Embryonic facial prominence (tissue), 1 donor: ENCODE measurements at regions not wholly inside any gene's neighbourhood (a gene's known extent, or its start where the extent isn't known, plus 50 kb on each side); places are given as distances from the start of the nearest gene placed in this dataset.

Experiments
- DNase-seq: peaks from one replicate; pipeline ENCODE4 v3.0.0-alpha.2; 2016; ENCODE audit errors: extremely low spot score

DNA sequence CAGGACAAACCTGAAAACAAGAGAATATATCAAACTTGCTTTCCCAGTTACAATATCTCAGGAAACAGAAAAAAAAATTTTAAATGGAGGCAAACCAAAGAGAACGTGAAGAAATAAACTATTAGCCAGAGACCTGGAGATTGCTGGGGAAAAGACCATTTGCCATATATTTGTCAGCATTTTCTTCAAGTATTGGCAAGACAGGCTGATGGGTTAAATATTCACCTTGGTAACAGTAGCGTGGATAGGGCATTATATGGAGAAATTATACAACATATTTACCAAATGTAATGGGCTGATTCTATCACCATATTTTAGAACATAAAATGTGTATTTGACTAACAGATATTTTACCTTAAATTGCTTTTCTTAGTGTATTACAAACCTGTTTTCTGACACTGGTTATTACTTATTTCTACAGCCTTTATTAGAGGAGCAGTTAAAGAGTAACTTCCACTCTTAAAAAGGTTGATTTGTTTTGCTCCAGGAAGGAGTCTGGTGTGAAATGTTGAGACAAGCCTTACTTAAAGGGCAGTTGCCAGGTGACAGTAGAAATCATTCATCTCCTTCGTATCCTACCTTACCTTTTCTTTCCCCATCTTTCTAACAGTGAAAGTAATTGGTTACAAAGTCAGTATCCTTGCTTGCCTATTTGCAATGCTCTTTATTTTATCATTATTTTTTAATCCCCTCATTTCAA lies 575.5 kb downstream of the GBA3 start:
- no peak for DNase-seq

DNA sequence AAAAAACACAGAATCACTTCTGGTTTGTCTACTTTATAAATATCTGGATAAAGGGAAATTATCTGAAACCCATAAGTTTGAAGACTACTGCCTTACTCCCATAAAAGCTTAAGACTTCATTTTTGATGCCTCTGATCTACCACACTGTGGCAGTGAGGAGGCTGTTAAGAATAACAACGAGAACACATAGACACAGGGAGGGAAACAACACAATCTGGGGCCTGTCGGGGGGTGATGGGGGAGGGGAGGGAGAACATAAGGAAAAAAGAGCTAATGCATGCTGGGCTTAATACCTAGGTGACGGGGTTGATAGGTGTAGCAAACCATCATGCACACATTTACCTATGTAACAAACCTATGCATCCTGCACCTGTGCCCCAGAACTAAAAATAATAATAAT lies 573.7 kb downstream of the GBA3 start:
- no peak for DNase-seq

DNA sequence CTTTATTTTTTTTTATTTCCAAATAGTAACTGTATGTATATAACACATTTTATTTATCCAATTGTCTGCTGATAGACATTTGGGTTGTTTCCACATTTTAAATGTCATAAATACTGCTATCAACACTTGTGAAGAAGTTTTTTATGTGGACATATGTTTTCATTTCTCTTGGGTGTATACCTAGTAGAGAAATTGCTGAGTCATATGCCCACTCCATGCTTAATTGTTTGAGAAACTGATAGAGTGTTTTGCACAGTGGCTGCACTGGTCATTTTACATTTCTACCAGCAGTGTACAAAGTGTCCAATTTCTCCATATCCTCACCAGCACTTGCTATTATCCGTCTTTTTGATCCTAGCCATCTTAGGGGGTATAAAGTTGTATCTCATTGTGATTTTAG lies 567.8 kb downstream of the GBA3 start:
- DNase-seq: no peak

DNA sequence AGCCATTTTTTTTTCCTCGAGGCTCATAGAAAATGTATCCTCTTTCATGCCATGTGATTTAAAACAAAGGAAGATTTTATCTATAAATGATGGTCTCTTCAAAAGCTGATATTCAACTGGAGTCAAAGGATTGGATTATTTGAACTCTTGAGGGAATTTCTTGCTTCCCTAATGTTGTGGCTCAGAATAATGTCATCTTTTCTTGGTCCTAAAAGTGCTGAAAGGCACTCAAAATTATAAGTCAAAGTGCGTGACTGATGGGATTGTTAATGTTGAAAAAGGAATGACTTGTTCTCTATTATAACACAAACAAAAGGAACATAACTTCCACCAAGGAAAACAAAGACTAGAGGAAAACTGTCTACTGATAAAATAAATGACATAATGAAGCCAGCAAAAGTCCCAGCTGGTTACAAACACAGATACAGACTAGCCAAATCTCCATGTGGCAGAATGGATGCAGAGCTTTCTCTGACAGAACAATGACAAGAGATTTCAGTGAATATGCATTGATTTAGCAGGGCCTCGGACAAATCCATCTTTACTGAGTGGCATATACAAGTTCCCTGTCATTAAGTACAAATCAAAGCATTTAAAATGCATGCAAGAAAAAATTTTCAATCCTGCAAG lies 552.6 kb downstream of the GBA3 start:
- DNase-seq: no peak

DNA sequence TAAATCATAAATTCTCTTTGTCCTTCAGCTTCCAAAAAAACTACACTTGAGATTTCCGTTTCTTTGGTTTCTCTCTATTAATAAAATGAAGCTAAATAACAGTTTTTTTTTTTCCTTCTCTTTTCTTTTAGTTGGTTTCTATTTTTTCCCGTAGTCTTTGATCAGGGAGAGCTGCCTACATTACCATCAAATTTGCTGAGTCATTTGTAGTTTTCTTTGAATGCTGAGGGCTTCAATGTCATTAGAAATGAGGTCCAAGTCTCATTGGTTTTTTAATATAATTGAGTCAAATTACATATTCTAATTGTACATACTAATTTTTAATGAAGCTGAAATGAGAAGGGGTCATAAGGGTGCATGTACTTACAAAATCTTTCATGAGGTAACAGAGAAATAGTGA lies 550.2 kb downstream of the GBA3 start:
- DNase-seq: no peak

DNA sequence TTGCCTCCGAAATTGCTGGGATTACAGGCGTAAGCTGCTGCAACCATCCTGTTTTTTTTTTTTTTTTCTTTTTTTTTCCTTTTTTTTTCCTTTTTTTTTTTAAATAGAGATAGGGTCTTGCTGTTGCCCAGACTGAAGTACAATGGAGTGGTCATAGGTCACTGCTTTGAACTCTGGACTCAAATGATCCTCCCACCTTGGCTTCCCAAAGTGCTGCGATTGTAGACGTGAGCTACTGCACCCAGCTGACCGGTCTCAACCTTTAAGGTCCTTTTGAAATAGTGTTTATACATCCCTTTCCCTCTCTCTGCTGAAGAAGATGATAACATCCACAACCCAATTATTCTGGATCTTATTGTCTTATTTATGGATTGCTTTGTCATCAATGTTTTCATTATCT lies 548.7 kb downstream of the GBA3 start:
- no peak for DNase-seq

DNA sequence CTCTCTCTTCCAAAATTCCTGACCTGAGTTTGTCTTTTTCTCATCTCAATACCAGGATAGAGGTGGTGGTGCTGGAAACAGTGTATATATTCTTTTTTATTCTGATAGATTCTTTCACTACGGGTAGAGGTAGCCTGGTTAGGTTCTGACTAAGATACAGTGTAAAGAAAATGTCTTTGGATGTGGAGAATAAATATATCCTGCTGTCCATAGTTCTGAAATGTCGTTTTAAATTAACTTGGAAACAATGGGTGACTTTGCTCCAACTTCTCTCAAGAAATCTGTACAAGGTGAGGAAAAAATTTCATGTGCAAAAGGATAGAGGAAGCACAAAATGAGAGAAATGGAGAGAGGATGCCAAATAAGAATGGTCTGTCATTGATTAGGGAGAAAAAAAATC lies 546.1 kb downstream of the GBA3 start:
- no peak for DNase-seq

DNA sequence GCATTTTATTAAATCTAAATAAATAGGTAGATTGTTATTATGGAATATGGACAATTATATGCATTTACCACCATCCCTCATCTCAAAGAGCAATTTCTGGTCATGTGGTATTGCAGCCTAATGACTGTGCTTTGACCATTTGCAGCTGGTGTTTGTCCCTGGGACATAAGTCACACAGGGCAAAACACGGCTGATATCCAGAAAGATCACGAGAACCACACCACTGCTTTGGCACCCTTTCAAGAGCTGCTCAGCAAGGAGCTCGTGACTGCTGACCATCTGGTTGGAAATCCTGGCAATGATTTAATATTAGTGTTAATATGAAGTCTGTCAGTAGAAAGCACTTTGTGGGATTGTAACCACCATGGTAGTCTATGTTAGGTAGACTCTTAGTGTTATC lies 545.0 kb downstream of the GBA3 start:
- no peak for DNase-seq

DNA sequence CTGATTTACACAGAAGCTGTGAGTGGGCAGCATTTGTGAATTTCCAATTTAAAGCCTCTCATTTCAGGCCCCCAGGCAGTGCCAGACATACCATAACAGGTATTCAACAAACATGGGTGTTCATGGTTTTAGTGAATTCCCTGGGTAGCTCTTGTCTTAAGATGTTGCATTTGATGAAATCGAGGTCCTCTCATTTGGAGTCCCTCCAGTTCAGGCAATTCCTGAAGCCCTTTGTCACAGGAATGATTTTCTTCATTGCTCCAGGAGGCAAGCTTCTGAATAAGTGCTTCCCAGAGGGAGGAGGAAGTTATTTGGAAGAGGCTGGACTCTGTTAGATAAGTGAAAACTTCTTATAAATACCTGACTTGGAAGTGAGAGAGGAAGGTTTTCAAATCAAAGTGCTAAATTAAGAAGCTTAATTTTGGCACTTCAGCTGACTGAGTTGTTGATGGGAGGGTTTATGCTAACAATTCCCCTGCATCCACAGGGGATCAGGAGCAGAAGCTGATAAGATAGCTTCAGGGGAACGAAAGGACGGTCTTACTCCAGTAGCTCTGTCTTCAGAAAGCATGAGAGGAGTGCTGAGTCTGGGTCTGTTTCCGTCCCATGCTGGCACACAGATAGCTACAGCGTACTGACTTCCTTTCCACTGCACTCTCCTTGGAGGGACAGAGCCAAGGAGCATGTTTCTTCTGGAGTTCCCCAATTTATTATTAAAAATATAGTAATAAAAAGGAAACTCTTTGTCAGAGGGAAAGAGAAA lies 543.1 kb downstream of the GBA3 start:
- no peak for DNase-seq

DNA sequence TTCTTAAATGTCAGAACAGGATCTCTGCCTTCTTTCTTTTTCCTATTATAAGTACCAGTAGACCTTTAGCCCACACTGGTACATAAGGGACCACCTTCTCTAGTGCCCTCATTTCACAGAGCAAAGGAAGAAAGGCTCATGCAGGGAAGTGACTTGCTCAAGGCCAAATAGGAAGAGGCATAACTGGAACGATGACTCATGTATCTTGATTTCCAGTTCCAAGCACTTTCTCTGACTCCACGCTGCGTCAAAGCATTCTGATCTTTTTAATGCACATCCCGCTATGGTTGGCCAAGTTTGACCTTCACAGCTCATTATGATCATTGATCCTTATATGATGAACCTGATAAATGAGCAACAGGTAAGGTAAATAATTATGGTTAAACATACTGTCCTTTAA lies 542.0 kb downstream of the GBA3 start:
- no peak for DNase-seq

DNA sequence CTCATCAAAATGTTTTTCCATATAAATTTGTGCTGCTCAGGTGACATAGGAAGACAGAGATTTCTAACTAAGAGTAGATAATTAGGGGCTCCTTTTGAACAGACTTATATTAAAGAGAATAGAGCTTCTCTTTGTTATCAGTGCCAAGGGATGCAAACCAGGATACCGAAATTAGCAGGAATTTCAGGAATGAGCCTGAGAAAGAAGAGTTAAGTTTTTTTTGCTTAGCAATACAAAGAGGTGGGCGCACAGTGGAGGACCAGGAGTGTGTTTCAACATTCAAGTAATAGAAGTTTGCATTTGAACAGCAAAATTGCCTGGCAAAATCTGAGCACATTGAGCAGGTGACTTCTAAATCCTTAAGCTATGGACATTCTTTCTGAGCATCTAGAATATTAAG lies 541.3 kb downstream of the GBA3 start:
- DNase-seq: no peak

DNA sequence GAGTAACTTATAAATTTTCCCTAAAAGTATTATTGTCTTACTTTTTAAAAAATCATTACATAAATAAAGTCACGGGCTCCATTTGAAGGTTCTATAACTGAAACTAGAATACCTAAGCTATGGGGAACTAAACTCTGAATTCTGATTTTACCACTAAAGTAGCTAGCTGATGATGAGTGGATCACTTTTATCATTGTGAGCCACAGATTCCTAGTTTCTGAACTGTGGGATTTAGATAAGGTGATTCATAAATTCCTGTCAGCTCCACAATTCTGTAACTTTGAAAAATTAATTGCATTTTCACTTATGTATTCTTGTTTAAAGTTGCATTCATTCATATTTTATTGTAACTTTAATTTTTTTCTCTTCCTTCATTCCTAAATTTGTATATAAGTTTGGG lies 540.9 kb downstream of the GBA3 start:
- no peak for DNase-seq

DNA sequence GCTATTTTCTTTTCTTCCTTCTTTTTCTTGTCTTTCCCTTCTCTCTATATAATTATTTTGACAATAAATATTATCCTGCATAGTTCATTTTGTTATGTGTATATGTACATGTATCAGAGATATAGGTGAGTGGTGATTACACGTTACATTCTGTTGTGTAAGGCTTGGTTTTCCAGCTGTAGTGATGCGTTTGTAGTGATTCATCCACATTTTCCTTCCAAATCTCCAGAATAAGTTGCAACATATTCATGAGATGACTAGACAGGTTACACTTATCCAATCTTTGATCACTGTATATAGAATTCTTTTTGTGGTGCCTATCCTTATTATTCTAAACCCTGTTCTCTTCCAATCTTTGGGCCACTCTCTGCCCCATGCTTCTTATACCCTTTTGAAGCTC lies 540.2 kb downstream of the GBA3 start:
- no peak for DNase-seq

DNA sequence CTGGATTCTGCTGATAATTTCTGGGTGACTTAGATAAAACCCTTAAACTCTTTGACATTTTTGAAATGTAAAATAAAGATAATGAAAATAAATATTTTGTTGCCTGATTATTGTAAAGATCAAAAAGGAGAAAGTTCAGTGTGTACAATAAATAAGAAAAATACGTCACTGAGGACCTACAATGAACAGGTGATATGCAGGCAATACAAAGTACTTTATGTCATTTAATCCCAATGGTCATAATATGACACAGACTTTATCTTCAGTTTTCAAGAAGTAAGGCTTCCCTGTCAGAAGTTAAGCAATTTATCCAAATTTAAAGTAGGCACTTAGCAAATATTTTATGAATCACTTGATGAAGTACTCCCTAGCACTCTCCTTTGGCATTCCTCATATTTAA lies 532.8 kb downstream of the GBA3 start:
- no peak for DNase-seq

DNA sequence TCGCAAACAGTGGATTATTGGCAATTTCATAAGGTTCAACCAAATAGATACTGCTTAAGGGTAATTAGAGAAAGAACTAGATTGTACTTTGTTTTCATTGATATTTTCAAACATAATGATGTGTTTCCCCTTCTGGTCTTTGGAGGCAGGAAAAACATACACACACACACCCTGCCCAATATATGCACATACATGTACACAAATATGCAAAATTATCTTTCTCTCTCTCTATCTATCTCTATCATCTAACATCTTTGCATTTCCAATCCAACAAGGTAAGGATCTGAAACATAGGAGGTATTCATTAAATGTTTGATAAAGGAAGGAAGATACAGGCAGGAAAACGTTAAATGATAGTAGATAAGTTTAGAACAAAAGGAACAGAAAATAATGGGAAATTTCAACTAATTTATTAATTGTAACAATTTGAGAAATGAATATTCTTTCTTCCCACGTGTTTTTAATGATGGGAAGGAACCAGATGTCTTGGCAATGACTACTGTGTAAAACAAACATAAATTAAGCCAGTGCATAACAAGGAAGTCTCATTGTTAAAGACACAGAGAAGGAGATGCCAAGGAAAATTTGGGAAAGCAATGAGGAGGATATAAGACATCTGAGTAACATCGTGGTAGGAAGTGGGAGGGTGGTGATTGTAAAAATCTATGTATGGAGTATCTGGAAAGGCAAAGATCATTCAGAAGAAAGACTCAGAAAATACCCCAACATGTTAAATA lies 532.1 kb downstream of the GBA3 start:
- no peak for DNase-seq

DNA sequence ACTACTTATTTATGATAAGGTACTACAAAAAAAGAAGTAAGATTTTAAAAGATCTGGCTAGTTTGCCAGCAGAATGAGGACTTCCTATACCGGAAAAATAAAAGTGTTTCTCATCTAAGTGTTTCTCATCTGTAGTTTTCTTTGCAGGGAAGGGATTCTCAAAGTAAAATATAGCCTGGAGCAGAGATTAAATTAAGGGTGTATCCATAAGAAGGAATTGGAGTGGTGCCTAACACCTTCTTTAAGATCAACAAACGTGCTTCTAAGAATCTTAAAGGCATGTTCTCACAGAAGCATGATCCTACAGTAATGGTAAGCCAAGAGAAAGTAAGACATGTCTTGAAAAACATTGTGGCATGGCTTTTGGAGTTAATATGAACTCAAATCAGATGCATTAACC lies 528.2 kb downstream of the GBA3 start:
- no peak for DNase-seq

DNA sequence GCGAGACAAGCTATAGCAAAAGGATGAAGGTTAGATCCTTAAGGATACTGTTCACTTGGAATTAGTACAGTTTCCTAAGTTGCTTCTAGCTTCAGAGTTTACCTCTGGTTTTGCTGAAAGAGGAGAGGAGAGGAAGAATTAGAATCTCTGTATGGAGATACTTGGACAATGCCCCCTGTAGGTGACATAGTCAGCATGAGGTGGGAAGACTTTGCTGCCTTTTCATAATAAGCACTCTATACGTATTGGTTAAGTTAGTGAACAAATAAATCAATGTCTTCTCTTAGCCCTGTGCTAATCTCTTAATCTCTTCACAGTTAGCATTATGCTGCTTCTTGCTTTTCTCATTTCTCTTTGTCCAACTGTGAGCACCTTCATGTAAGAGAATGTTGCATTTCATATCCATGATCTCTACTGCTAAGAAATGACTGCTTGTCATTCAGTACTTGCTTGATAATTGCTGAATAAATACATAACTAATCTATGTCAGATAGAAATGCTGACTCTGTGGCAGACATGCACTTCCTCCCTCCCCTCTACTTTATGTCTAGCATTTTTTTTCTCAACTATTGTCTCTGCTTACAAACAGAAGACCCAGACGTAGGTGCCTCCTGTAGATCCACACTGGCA lies 527.2 kb downstream of the GBA3 start:
- no peak for DNase-seq

DNA sequence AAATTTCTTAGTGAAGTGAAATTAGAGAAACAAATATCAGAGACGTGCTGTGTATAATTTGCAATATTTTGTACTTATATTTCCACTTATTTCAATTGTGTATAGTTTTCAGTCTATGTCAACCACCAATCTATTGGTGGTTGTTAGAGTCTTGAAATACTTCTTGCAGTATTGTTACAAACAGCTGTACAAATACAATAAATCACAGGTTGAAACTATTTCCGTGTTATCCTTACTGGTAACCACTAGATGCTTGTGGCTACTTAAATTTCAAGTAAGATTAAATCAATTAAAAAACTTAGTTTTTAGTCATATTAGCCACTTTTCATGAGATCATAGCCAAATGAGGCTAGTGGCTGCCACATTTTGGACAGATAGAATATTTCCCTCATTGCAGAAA lies 520.5 kb downstream of the GBA3 start:
- no peak for DNase-seq

DNA sequence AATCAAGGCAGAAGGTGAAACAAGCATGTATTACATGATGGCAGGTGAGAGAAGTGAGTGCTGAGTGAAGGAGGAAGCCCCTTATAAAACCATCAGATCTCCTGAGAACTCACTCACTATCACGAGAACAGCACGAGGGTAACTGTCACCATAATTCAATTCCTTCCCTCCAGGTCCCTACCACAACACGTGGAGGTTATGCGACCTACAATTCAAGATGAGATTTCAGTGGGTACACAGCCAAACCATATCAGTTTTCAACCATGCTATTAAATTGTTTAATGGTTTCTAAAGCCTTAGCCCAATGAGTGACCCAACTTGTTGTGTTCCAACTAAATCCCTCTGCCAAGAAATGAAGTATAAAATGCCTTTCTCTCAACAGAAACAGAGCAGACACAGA lies 519.8 kb downstream of the GBA3 start:
- no peak for DNase-seq

DNA sequence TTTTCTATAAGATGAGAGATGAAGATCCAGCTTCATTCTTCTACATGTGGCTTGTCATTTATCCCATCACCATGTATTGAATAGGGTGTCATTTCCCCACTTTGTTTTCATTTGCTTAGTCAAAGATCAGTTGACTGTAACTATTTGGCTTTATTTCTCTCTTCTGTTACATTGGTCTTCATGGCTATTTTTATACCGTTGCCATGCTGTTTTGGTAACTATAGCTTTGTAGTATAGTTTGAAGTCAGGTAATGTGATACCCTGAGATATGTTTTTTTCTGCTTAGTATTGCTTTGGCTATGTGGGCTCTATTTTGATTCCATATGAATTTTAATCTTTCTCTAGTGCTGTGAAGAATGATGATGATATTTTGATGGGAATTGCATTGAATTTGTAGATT lies 514.3 kb downstream of the GBA3 start:
- DNase-seq: no peak

DNA sequence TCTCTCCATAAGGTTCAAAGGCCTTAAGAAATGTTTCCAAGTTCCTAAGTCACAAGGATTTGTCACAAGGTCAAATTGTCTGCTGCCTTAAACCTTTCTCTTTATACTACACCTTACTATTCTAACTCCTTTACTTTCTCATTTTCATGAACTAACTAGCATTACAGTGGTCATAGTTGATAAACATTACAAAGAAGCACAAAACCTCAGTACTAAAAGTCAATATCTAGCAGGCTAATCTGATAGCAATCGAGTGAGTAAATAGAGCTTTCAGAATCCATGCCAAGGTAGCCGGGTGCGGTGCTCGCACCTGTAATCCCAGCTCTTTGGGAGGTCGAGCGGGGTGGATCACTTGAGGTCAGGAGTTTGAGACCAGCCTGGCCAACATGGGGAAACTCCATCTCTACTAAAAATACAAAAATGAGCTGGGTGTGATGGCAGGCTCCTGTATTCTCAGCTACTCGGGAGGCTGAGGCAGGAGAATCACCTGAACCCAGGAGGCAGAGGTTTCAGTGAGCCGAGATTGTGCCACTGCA lies 510.0 kb downstream of the GBA3 start:
- no peak for DNase-seq

DNA sequence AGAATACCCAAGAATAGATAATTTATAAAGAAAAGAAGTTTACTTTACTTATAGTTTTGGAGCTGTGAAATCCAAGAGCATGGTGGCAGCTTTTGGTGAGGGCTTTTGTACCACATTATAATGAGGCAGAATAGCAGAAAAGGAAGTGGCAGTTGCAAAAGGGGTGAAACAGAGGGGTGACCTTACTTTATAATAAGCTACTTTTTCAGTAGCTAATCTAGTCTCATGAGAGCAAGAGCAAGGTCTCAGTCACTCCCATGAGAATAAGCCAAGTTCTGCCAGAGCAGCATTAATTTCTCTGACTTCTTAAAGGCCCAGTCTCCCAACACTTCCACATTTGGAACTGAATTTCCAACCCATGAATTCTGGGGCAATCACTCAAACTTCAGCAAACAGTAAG lies 502.0 kb downstream of the GBA3 start:
- DNase-seq: no peak
